Type B pancreatic cell (in vitro differentiated cells): ENCODE measurements at regions not wholly inside any gene's neighbourhood (a gene's known extent, or its start where the extent isn't known, plus 50 kb on each side); places are given as distances from the start of the nearest gene placed in this dataset.

Experiments
- DNase-seq: peaks from one replicate; pipeline ENCODE4 v3.0.0; 2021; ENCODE audit warnings: mixed read lengths; ENCODE audit not compliant: unreplicated experiment; ENCODE audit errors: extremely low spot score
- H3K27ac Mint-ChIP-seq: 2 replicates; pipeline ENCODE4 v1.8.0; 2021; ENCODE audit warnings: mild to moderate bottlenecking, mixed read lengths
- H3K27me3 Mint-ChIP-seq: 2 replicates; pipeline ENCODE4 v1.8.0; 2021; ENCODE audit warnings: mixed read lengths
- H3K36me3 Mint-ChIP-seq: 2 replicates; pipeline ENCODE4 v1.8.0; 2021; ENCODE audit warnings: mixed read lengths
- H3K4me1 Mint-ChIP-seq: one replicate; pipeline ENCODE4 v1.8.0; 2021; ENCODE audit warnings: mixed read lengths; ENCODE audit not compliant: unreplicated experiment
- H3K4me3 Mint-ChIP-seq: 2 replicates; pipeline ENCODE4 v1.8.0; 2021; ENCODE audit warnings: mild to moderate bottlenecking, mixed read lengths
- H3K9me3 Mint-ChIP-seq: 2 replicates; pipeline ENCODE4 v1.8.0; 2021; ENCODE audit warnings: mixed read lengths
- CTCF ChIP-seq: fragments of 200-600 bp; sonication (generic); conservative IDR thresholded peaks from 2 replicates; pipeline ENCODE4 v1.5.0; 2021; ENCODE audit warnings: antibody characterized with exemption, mild to moderate bottlenecking

- DNase-seq: no peak
- Mint-ChIP-seq H3K9me3 (no peaks in the 10 kb centered on the region), H3K4me3 (no peak overlapping the region), H3K36me3 (no peaks in the 10 kb centered on the region), H3K27ac (no peak overlapping the region), H3K27me3 (peaks cover 21% of the 10 kb centered on the region), H3K4me1 (no peaks in the 10 kb centered on the region)
- TF ChIP-seq CTCF: no peak
These were observed 93.6 kb downstream of the HTR5A start for GRCh38 chr7:155163696-155164095.

GRCh38 chr7:155164316-155164715 lies 94.2 kb downstream of the HTR5A start:
- TF ChIP-seq CTCF: no peak
- Mint-ChIP-seq H3K36me3 (no peaks in the 10 kb centered on the region), H3K9me3 (no peaks in the 10 kb centered on the region), H3K27ac (no peak overlapping the region), H3K4me3 (no peak overlapping the region), H3K4me1 (no peaks in the 10 kb centered on the region), H3K27me3 (peaks cover 21% of the 10 kb centered on the region)
- DNase-seq: no peak

- Mint-ChIP-seq H3K4me1 (no peaks in the 10 kb centered on the region), H3K36me3 (no peaks in the 10 kb centered on the region), H3K4me3 (no peak overlapping the region), H3K9me3 (no peaks in the 10 kb centered on the region), H3K27ac (no peak overlapping the region), H3K27me3 (peaks cover 18% of the 10 kb centered on the region)
- no peak for DNase-seq
- no peak for TF ChIP-seq CTCF
These were observed 96.0 kb downstream of the HTR5A start for GRCh38 chr7:155166108-155166507.

- Mint-ChIP-seq H3K36me3 (no peaks in the 10 kb centered on the region), H3K4me1 (no peaks in the 10 kb centered on the region), H3K9me3 (no peaks in the 10 kb centered on the region), H3K27me3 (peaks cover 14% of the 10 kb centered on the region), H3K4me3 (no peak overlapping the region), H3K27ac (no peak overlapping the region)
- TF ChIP-seq CTCF: no peak
- no peak for DNase-seq
These were observed 96.7 kb downstream of the HTR5A start for GRCh38 chr7:155166673-155167370.

GRCh38 chr7:155167706-155168365 lies 97.7 kb downstream of the HTR5A start:
- Mint-ChIP-seq H3K36me3 (no peaks in the 10 kb centered on the region), H3K9me3 (no peaks in the 10 kb centered on the region), H3K27me3 (peaks cover 15% of the 10 kb centered on the region), H3K27ac (no peak overlapping the region), H3K4me3 (no peak overlapping the region), H3K4me1 (no peaks in the 10 kb centered on the region)
- no peak for DNase-seq
- TF ChIP-seq CTCF: no peak
